HFF-Myc (cell line): ENCODE measurements at regions not wholly inside any gene's neighbourhood (a gene's known extent, or its start where the extent isn't known, plus 50 kb on each side); places are given as distances from the start of the nearest gene placed in this dataset.

ENCODE experiments used
- DNase-seq: peaks from one replicate; pipeline ENCODE4 v3.0.0-alpha.2; 2011; ENCODE audit warnings: low read depth; ENCODE audit errors: extremely low read depth
- H3K4me3 ChIP-seq: replicated peaks from 2 replicates; pipeline ENCODE4 v1.5.1; 2011; ENCODE audit warnings: low read depth, mild to moderate bottlenecking, control low read depth, low read length
- CTCF ChIP-seq: IDR thresholded peaks from 2 replicates; pipeline ENCODE4 v1.5.1; 2012; ENCODE audit warnings: mild to moderate bottlenecking, low read depth, low read length, control low read depth; ENCODE audit errors: missing control alignments

GRCh38 chr6:145187491-145188206, 547.7 kb downstream of the EPM2A start:
- no peak for TF ChIP-seq CTCF
- DNase-seq, result no peak
- no peak overlapping the region for H3K4me3 ChIP-seq

GRCh38 chr6:145189836-145190235, 545.5 kb downstream of the EPM2A start:
- no peak overlapping the region for H3K4me3 ChIP-seq
- DNase-seq, result no peak
- no peak for TF ChIP-seq CTCF

- no peak overlapping the region for H3K4me3 ChIP-seq
- DNase-seq, result no peak
- TF ChIP-seq CTCF, result no peak
These were observed 540.9 kb downstream of the EPM2A start for GRCh38 chr6:145194389-145194788.

GRCh38 chr6:145199961-145200360, 535.4 kb downstream of the EPM2A start:
- DNase-seq, result no peak
- H3K4me3 ChIP-seq, result no peak overlapping the region
- TF ChIP-seq CTCF, result no peak

GRCh38 chr6:145204301-145204700, 531.0 kb downstream of the EPM2A start:
- no peak overlapping the region for H3K4me3 ChIP-seq
- no peak for DNase-seq
- TF ChIP-seq CTCF, result no peak

- DNase-seq, result peak; percentile 44
- H3K4me3 ChIP-seq, result no peak overlapping the region
- no peak for TF ChIP-seq CTCF
These were observed 528.9 kb downstream of the EPM2A start for GRCh38 chr6:145206247-145206907.

GRCh38 chr6:145208474-145208873, 526.8 kb downstream of the EPM2A start:
- no peak for TF ChIP-seq CTCF
- no peak for DNase-seq
- no peak overlapping the region for H3K4me3 ChIP-seq
